SU-DHL-6 (cell line): ENCODE measurements at regions not wholly inside any gene's neighbourhood (a gene's known extent, or its start where the extent isn't known, plus 50 kb on each side); places are given as distances from the start of the nearest gene placed in this dataset.

Source experiments
- CTCF ChIP-seq: fragments of 200-600 bp; sonication (generic); IDR thresholded peaks from one replicate; pipeline ENCODE4 v1.5.1; 2017; ENCODE audit warnings: antibody characterized with exemption, mild to moderate bottlenecking, low read length, moderate library complexity; ENCODE audit not compliant: insufficient read depth, poor library complexity, severe bottlenecking
- EZH2phosphoT487 ChIP-seq: fragments of 200-600 bp; sonication (generic), shearing (Covaris generic); conservative IDR thresholded peaks from 2 replicates; pipeline ENCODE4 v1.6.1; 2018; ENCODE audit warnings: mild to moderate bottlenecking, antibody characterized with exemption, low read length, moderate library complexity, mixed read lengths

DNA sequence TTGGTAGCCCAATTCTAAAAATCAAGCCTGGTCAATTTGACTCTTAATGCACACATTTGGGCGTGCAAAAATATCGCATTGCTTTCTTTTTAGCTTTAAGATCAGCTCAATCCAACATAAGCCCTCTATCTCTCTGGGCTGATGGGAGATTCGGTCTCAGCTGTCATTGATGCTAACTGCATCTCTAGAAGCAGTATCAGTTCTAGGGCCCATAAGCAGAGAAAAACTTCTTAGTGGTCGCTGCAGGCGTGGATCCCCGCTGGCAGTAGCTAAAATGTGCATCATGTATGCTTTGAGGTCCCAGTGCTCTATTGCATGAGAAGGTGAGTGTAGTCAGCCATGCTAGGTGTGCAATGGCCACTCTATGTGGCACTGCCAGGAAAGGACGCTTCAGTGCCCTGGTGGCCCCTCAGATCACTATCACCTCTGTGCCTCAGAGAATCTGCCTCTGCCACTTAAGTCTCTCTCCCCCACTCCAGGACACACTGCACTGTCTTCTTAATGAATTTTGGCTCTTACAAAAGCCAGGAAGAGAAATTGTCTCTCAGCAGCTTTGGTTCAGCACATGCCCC is 79.7 kb upstream of the GADD45A start:
- TF ChIP-seq CTCF, result no peak
- no peak for TF ChIP-seq EZH2phosphoT487
